HG03159 (cell line): ENCODE measurements at regions not wholly inside any gene's neighbourhood (a gene's known extent, or its start where the extent isn't known, plus 50 kb on each side); places are given as distances from the start of the nearest gene placed in this dataset.

Experiments
- ATAC-seq: cut with Tn5 transposase; IDR thresholded peaks from one replicate; pipeline ENCODE4 v1.9.1; 2021; ENCODE audit warnings: mild to moderate bottlenecking, moderate library complexity; ENCODE audit not compliant: unreplicated experiment

- no peak for ATAC-seq
Measured at GRCh38 chr6:147117580-147117979, 86.6 kb upstream of the STXBP5 start.

- no peak for ATAC-seq
Measured at GRCh38 chr6:147119310-147119709, 84.9 kb upstream of the STXBP5 start.

- no peak for ATAC-seq
Measured at GRCh38 chr6:147122823-147123222, 81.4 kb upstream of the STXBP5 start.

- ATAC-seq: no peak
Measured at GRCh38 chr6:147126618-147127022, 77.6 kb upstream of the STXBP5 start.

- no peak for ATAC-seq
Measured at GRCh38 chr6:147127587-147127986, 76.6 kb upstream of the STXBP5 start.

- ATAC-seq: no peak
Measured at GRCh38 chr6:147128056-147128455, 76.2 kb upstream of the STXBP5 start.

- ATAC-seq: no peak
Measured at GRCh38 chr6:147131532-147132128, 72.6 kb upstream of the STXBP5 start.

- ATAC-seq: no peak
Measured at GRCh38 chr6:147132889-147133288, 71.3 kb upstream of the STXBP5 start.

GRCh38 chr6:147133669-147134068 lies 70.5 kb upstream of the STXBP5 start:
- ATAC-seq: no peak

- ATAC-seq: no peak
Measured at GRCh38 chr6:147135211-147135681, 69.0 kb upstream of the STXBP5 start.

GRCh38 chr6:147136057-147136456 lies 68.2 kb upstream of the STXBP5 start:
- no peak for ATAC-seq

- ATAC-seq: no peak
Measured at GRCh38 chr6:147137986-147138385, 66.2 kb upstream of the STXBP5 start.

GRCh38 chr6:147138835-147139234 lies 65.4 kb upstream of the STXBP5 start:
- ATAC-seq: no peak

GRCh38 chr6:147141711-147142308 lies 62.4 kb upstream of the STXBP5 start:
- no peak for ATAC-seq

- ATAC-seq: no peak
Measured at GRCh38 chr6:147142684-147143245, 61.5 kb upstream of the STXBP5 start.

- ATAC-seq: no peak
Measured at GRCh38 chr6:147149092-147149491, 55.1 kb upstream of the STXBP5 start.

GRCh38 chr6:147149826-147150225 lies 54.4 kb upstream of the STXBP5 start:
- ATAC-seq: no peak

GRCh38 chr6:147150293-147150692 lies 53.9 kb upstream of the STXBP5 start:
- ATAC-seq: no peak
